Astrocyte of the cerebellum (primary cell): ENCODE measurements at regions not wholly inside any gene's neighbourhood (a gene's known extent, or its start where the extent isn't known, plus 50 kb on each side); places are given as distances from the start of the nearest gene placed in this dataset.

Experiments
- DNase-seq: peaks from one replicate; pipeline ENCODE4 v3.0.0-alpha.2; 2011; ENCODE audit warnings: low read depth
- H3K4me3 ChIP-seq: 2 replicates; pipeline ENCODE4 v1.5.1; 2011; ENCODE audit warnings: mild to moderate bottlenecking, low read depth, low read length, moderate library complexity
- in situ Hi-C: cut with HindIII; loops from 2 replicates; pipeline ENCODE4 v1.10.0; 2017; ENCODE audit warnings: low sequenced_read_pairs
- TF ChIP-seq, protein P1 (sequence below): IDR thresholded peaks from 2 replicates; pipeline ENCODE4 v1.5.1; 2012; ENCODE audit warnings: low read length, low read depth, moderate library complexity, mild to moderate bottlenecking; ENCODE audit errors: missing control alignments

DNA sequence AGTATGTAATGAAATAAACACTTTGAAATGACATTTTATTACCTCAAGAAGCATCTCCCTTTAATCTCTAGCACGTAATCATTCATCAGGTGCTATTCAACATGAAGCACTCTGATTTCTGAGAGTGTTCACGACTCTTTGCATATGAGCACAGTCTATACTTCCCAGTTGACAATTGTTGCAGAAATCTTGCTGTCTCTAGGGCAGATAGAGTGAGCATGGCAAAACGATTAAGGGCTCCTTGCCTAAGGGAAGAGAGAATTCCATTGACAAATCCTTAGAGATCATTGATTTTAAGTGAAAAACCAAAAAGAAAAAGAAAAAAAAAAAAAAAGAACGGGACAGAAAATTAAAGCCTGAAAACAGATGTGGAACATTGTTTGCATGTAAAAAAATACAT is 107.6 kb downstream of the C12orf50 start:
- no peak overlapping the region for H3K4me3 ChIP-seq
- DNase-seq = no peak
- TF ChIP-seq, protein P1, sequence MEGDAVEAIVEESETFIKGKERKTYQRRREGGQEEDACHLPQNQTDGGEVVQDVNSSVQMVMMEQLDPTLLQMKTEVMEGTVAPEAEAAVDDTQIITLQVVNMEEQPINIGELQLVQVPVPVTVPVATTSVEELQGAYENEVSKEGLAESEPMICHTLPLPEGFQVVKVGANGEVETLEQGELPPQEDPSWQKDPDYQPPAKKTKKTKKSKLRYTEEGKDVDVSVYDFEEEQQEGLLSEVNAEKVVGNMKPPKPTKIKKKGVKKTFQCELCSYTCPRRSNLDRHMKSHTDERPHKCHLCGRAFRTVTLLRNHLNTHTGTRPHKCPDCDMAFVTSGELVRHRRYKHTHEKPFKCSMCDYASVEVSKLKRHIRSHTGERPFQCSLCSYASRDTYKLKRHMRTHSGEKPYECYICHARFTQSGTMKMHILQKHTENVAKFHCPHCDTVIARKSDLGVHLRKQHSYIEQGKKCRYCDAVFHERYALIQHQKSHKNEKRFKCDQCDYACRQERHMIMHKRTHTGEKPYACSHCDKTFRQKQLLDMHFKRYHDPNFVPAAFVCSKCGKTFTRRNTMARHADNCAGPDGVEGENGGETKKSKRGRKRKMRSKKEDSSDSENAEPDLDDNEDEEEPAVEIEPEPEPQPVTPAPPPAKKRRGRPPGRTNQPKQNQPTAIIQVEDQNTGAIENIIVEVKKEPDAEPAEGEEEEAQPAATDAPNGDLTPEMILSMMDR = no peak
- in situ Hi-C loops = no loop called here

DNA sequence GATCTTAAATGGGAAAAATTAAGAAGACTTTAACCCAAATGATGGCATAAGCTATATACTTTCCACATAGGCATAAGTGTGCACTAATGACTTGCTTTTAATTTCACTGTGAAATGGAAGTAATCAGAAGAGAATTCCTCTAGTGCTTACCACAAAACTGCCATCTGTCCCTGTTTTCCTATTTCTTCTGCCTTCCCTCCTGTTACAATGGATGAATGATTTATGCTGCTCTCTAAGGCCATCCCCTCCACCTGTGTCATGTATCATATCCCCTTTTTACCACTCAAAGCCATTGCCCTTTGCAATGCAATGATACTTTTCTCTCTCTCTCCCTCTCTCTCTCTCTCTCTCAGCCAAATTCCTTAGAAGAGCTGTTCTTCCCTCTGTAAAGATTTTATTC is 109.1 kb downstream of the C12orf50 start:
- DNase-seq = no peak
- in situ Hi-C loops = no loop called here
- no peak overlapping the region for H3K4me3 ChIP-seq
- TF ChIP-seq, protein P1 = no peak

DNA sequence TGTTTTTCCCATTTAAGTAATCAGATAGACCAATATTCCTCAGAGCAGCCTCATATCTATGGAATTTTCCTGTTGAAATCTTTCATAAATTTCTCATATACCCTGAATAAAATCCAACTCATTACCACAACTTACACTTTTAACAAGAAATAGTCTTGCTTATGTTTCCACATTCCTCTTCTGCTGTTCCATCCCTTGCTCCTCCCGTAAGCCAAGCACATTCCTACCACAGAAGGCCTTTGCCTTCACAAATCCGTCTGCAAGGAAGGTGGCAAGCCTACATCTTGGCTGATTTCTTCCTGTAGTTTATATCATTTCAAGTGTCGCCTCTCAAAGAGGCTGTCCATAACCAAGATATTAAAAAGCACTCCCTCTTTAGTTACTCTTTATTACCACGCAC is 127.7 kb downstream of the C12orf50 start:
- no peak overlapping the region for H3K4me3 ChIP-seq
- in situ Hi-C loops = no loop called here
- TF ChIP-seq, protein P1 = no peak

DNA sequence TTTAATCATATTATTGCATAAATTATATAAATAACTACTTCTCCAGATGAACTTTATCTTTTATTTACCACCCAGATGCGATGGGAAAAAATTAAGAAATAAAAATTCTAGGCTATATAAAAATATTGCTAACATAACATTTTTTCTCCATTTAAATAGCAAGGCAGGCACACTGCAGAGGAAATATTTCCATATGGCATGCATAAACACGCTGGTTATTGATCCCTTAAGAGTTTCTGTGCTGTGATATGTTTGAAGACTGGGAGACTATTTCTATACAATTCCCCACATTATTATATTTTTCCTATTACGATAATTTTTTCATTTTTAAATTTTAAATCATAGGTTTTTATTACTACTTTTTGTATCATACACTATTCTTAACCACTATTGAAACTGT is 131.5 kb downstream of the C12orf50 start:
- no peak overlapping the region for H3K4me3 ChIP-seq
- in situ Hi-C loops = no loop called here
- DNase-seq = no peak
- TF ChIP-seq, protein P1 = no peak

More for the DNA sequence above, 127.7 kb downstream of the C12orf50 start:
- DNase-seq = no peak

DNA sequence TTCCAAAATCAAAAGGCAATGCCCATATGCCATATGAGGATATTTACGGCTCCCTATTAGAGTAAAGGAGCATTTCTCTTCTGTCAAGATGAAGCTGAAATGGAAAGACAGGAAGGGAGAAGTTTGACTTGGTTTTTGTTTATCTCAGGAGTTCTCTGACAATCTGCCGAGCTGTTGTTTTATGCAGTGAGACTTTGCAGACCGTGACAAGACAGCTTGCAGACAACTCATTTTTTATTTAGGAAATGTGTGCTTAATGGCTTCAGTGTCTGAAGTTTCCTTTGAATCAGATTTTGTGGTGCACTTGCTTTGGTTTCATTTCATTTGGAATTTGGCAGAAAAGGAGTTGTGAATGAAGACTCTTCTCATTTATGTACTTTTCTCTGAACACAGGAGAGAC is 145.4 kb downstream of the C12orf50 start:
- TF ChIP-seq, protein P1 = no peak
- in situ Hi-C loops = no loop called here
- DNase-seq = no peak
- no peak overlapping the region for H3K4me3 ChIP-seq

DNA sequence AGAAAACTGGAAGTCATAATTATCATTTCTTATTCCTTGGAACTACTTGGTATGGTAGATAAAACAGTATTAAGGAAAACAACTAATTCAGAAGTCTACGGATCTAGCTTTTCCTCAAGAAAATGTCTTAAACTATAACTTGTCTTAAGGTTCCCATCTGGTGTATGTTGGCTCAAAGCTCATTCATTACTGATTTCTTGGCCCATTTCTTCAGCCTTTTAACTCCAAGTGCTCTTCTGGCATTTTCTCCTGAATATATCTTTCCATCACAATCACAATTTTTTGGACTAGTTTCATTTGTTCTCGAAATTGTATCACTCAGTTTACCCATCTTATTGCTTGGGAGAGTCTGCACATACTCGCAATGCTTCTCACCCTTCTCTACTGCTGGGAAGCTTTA is 150.1 kb downstream of the C12orf50 start:
- no peak for DNase-seq
- TF ChIP-seq, protein P1 = no peak
- no peak overlapping the region for H3K4me3 ChIP-seq
- in situ Hi-C loops = no loop called here
